K562 (cell line): ENCODE measurements at regions not wholly inside any gene's neighbourhood (a gene's known extent, or its start where the extent isn't known, plus 50 kb on each side); places are given as distances from the start of the nearest gene placed in this dataset.

Experiments used
- ATAC-seq: fragments of 200-7000 bp; cut with Tn5 transposase; 3 replicates; pipeline ENCODE4 v1.9.1; 2020; ENCODE audit warnings: moderate library complexity
- BruUV-seq: library from RNA; stranded (reverse); fragments of 400-500 nt; replicated peaks from 2 replicates; lab custom pipeline; 2021; lab: Mats Ljungman, UMichigan
- CTCF ChIA-PET: fragments of 300-600 bp; formaldehyde crosslinking; extraction: SDS; loops from one replicate; lab custom pipeline; 2021; ENCODE audit warnings: low intra/inter-chr PET ratio; lab: Yijun Ruan, JAX
- POLR2A ChIA-PET: fragments of 300-600, 350-650 bp; sonication (Branson Sonifier 250); formaldehyde crosslinking; extraction: SDS; loops from one replicate; lab custom pipeline; 2021; ENCODE audit warnings: antibody characterized with exemption, inconsistent platforms; lab: Yijun Ruan, JAX
- DNase-seq, 4 experiments: peaks; one replicate each; pipeline versions ENCODE4 v3.0.0 to v3.0.0-alpha.2; 2011 to 2018; ENCODE audit warnings: low spot score in 3 of 4, mixed read lengths in 3 of 4; ENCODE audit errors: extremely low read depth in 1 of 4
- FAIRE-seq: peaks from 2 replicates; lab custom pipeline; 2011; peaks lifted over from hg19 to GRCh38; lab: Jason Lieb, UNC
- H2AFZ ChIP-seq: 2 replicates; pipeline ENCODE4 v1.6.0; 2011; ENCODE audit warnings: low read depth, low read length, control low read depth, inconsistent platforms
- H3K27ac ChIP-seq: fragments of 200-600 bp; 3 replicates; pipeline ENCODE4 v1.8.0; 2011; ENCODE audit warnings: low read depth, mild to moderate bottlenecking, control low read depth, inconsistent platforms, low read length, moderate library complexity, mixed read lengths; ENCODE audit errors: extremely low read depth
- H3K27me3 ChIP-seq, 2 experiments: fragments of 300-600 bp in 1 of 2; 2 replicates in 1 of 2; 3 replicates in 1 of 2; pipeline versions ENCODE4 v1.6.0 to v1.8.0; 2011; ENCODE audit warnings: inconsistent platforms in 2 of 2, low read length in 2 of 2, mild to moderate bottlenecking in 1 of 2, mixed read lengths in 1 of 2, moderate library complexity in 1 of 2; ENCODE audit not compliant: control insufficient read depth in 2 of 2, insufficient read depth in 2 of 2
- H3K36me3 ChIP-seq: fragments of 300-600 bp; 3 replicates; pipeline ENCODE4 v1.8.0; 2011; ENCODE audit warnings: mild to moderate bottlenecking, low read length, inconsistent platforms; ENCODE audit not compliant: control insufficient read depth, insufficient read depth
- H3K4me1 ChIP-seq, 2 experiments: fragments of 200-600 bp in 1 of 2; replicated peaks in 1 of 2; 2 replicates in 1 of 2; 3 replicates in 1 of 2; pipeline versions ENCODE4 v1.5.1 to v1.8.0; 2011; ENCODE audit warnings: inconsistent platforms in 2 of 2, low read length in 2 of 2, mild to moderate bottlenecking in 1 of 2, mixed read lengths in 1 of 2, moderate library complexity in 1 of 2; ENCODE audit not compliant: control insufficient read depth in 2 of 2, insufficient read depth in 2 of 2
- H3K4me2 ChIP-seq: 2 replicates; pipeline ENCODE4 v1.6.1; 2011; ENCODE audit warnings: low read length, control low read depth, inconsistent platforms, mixed read lengths; ENCODE audit not compliant: insufficient read depth
- H3K4me3 ChIP-seq: fragments of 200-600 bp; sonication (generic), shearing (Covaris generic); 2 replicates; pipeline ENCODE4 v1.5.1; 2016; ENCODE audit warnings: control low read depth, inconsistent platforms
- H3K79me2 ChIP-seq: fragments of 200-600 bp; 3 replicates; pipeline ENCODE4 v1.8.0; 2011; ENCODE audit warnings: low read length, inconsistent platforms; ENCODE audit not compliant: control insufficient read depth, insufficient read depth
- H3K9ac ChIP-seq, 2 experiments: 2 replicates each; pipeline versions ENCODE4 v1.6.0 to v1.6.1; 2011; ENCODE audit warnings: low read depth in 2 of 2, low read length in 2 of 2, control low read depth in 1 of 2, inconsistent platforms in 1 of 2, mild to moderate bottlenecking in 1 of 2, mixed read lengths in 1 of 2; ENCODE audit not compliant: insufficient read depth in 1 of 2
- H3K9me1 ChIP-seq: one replicate; pipeline ENCODE4 v1.6.0; 2011; ENCODE audit warnings: inconsistent platforms, mild to moderate bottlenecking, low read length, moderate library complexity; ENCODE audit not compliant: control insufficient read depth, insufficient read depth
- H3K9me3 ChIP-seq: replicated peaks from 2 replicates; pipeline ENCODE4 v1.5.1; 2011; ENCODE audit warnings: low read depth, low read length, inconsistent platforms; ENCODE audit not compliant: control insufficient read depth, insufficient read depth
- H4K20me1 ChIP-seq: replicated peaks from 2 replicates; pipeline ENCODE4 v1.6.1; 2011; ENCODE audit warnings: low read length, inconsistent platforms, mixed read lengths; ENCODE audit not compliant: control insufficient read depth, insufficient read depth
- NONO ChIP-seq, 2 experiments: fragments of 200-400 bp in 1 of 2; fragments of 450-650 bp in 1 of 2; formaldehyde crosslinking in 1 of 2; IDR thresholded peaks; 2 replicates each; pipeline ENCODE4 v1.6.1; 2017; ENCODE audit warnings: low read depth in 2 of 2, mild to moderate bottlenecking in 2 of 2, moderate library complexity in 2 of 2, low read length in 1 of 2
- RBM39 ChIP-seq: fragments of 200-400 bp; formaldehyde crosslinking; optimal IDR thresholded peaks from 2 replicates; pipeline ENCODE3; 2018; ENCODE audit warnings: low read depth, low read length
- RNF219 ChIP-seq: fragments of 250-450 bp; sonication (Bioruptor Pico); IDR thresholded peaks from 2 replicates; pipeline ENCODE4 v1.5.0; 2022; ENCODE audit warnings: mild to moderate bottlenecking
- WGBS: fragments of 100-300 bp; shearing (Covaris generic); methylation state at CpG from one replicate; pipeline ENCODE4 v1.1.6; 2016; ENCODE audit warnings: low coverage, mixed read lengths; ENCODE audit not compliant: insufficient coverage; ENCODE audit errors: missing lambda C conversion rate; 5-methylcytosine and 5-hydroxymethylcytosine counted together
- in situ Hi-C: fragments of 300-500 bp; cut with MboI; formaldehyde crosslinking; loops from 4 replicates; pipeline ENCODE4 v1.15.0; 2018; ENCODE audit warnings: inconsistent platforms, mixed read lengths
- intact Hi-C: fragments of 100-400 bp; cut with micrococcal nuclease; formaldehyde crosslinking; loops from 2 replicates; pipeline ENCODE4 v1.14.2; 2022

GRCh38 chr11:27761356-27761755, 61.1 kb upstream of the BDNF start:
- intact Hi-C loops, result no loop called here

More at GRCh38 chr11:27761356-27761755, 61.1 kb upstream of the BDNF start:
- TF ChIP-seq RNF219 (CRISPR knock-in tag) (no peak), RBM39 (no peak), NONO (IDR thresholded peaks at IDR 0.05; ENCODE audit: low read depth in 2 of 2, low read length in 1 of 2) (no peak)
- no peaks in the 10 kb centered on the region for H3K36me3 ChIP-seq
- H3K4me1 ChIP-seq, result no peaks in the 10 kb centered on the region
- H3K79me2 ChIP-seq, result no peaks in the 10 kb centered on the region
- H4K20me1 ChIP-seq, result no peaks in the 10 kb centered on the region
- no peak overlapping the region for H2AFZ ChIP-seq
- no peak for ATAC-seq
- H3K9me3 ChIP-seq, result no peaks in the 10 kb centered on the region
- no peak overlapping the region for H3K9ac ChIP-seq
- FAIRE-seq, result no peak
- 1% methylated on average over 6 of the region's 6 CpGs for WGBS
- H3K4me2 ChIP-seq, result no peak overlapping the region
- ChIA-PET CTCF (no interaction called here), POLR2A (interaction anchor here (0.7 kb wide), 1 partner anchor 192 kb away, joined by 3 read pairs; no protein-coding TSS in a partner anchor)
- BruUV-seq, result no TSS peak
- no peak for DNase-seq
- H3K27me3 ChIP-seq, result no peaks in the 10 kb centered on the region
- in situ Hi-C loops, result no loop called here
- H3K27ac ChIP-seq, result no peak overlapping the region
- H3K4me3 ChIP-seq, result no peak overlapping the region
- H3K9me1 ChIP-seq, result no peaks in the 10 kb centered on the region
